Loucy (cell line): ENCODE measurements at regions not wholly inside any gene's neighbourhood (a gene's known extent, or its start where the extent isn't known, plus 50 kb on each side); places are given as distances from the start of the nearest gene placed in this dataset.

Experiments used
- CTCF ChIP-seq: fragments of 200-600 bp; sonication (generic); conservative IDR thresholded peaks from 2 replicates; pipeline ENCODE4 v1.5.1; 2014; ENCODE audit warnings: mild to moderate bottlenecking, antibody characterized with exemption, low read length
- EZH2phosphoT487 ChIP-seq: fragments of 200-600 bp; IDR thresholded peaks from 2 replicates; pipeline ENCODE4 v1.6.1; 2018; ENCODE audit warnings: antibody characterized with exemption, mild to moderate bottlenecking, moderate library complexity, borderline replicate concordance

DNA sequence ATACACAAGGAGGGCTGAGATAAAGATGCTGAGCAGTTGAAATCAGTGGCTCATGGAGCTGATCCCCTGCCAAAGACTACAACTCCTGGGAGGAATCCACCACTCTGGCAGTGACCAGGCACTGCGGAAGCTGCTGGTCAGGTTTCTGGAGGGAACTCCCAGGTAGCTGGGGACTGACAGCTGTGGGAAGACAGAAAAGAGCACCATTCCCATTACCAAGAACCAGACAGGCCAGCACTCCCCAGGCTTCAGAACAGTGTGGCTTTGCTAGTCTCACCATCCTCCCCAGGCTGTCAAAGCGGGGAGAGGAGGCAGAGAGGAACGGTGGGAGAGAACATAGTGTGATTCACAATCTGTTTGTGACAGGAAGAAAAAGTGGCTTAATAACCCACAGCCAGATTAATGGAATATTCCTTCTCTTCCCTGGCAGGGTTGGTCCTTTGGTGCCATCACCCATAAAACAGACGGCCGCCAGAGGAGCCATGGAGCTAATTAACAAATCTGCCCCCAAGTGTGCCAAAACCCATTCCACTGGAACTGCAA lies 92.1 kb downstream of the MAB21L3 start:
- TF ChIP-seq CTCF (no peak), EZH2phosphoT487 (no peak)
